Fibroblast of villous mesenchyme (primary cell): ENCODE measurements at regions not wholly inside any gene's neighbourhood (a gene's known extent, or its start where the extent isn't known, plus 50 kb on each side); places are given as distances from the start of the nearest gene placed in this dataset.

Experiments
- DNase-seq: peaks from one replicate; pipeline ENCODE4 v3.0.0-alpha.2; 2010; ENCODE audit warnings: low read depth
- H3K4me3 ChIP-seq: 2 replicates; pipeline ENCODE4 v1.5.1; 2011; ENCODE audit warnings: low read depth, mild to moderate bottlenecking, low read length
- CTCF ChIP-seq: IDR thresholded peaks from 2 replicates; pipeline ENCODE4 v1.5.1; 2012; ENCODE audit warnings: low read depth, mild to moderate bottlenecking, low read length; ENCODE audit not compliant: insufficient read depth

GRCh38 chr4:79609817-79610216 is 201.8 kb upstream of the GK2 start:
- DNase-seq = no peak
- TF ChIP-seq CTCF = no peak
- no peak overlapping the region for H3K4me3 ChIP-seq

GRCh38 chr4:79607979-79608378 is 200.0 kb upstream of the GK2 start:
- no peak overlapping the region for H3K4me3 ChIP-seq
- TF ChIP-seq CTCF = no peak
- no peak for DNase-seq

- TF ChIP-seq CTCF = no peak
- no peak for DNase-seq
- no peak overlapping the region for H3K4me3 ChIP-seq
These were observed 196.1 kb upstream of the GK2 start for GRCh38 chr4:79604152-79604551.

GRCh38 chr4:79603681-79604080 is 195.7 kb upstream of the GK2 start:
- no peak for DNase-seq
- H3K4me3 ChIP-seq = no peak overlapping the region
- no peak for TF ChIP-seq CTCF

- no peak overlapping the region for H3K4me3 ChIP-seq
- TF ChIP-seq CTCF = no peak
- DNase-seq = no peak
These were observed 191.7 kb upstream of the GK2 start for GRCh38 chr4:79599691-79600090.

GRCh38 chr4:79598801-79599200 is 190.8 kb upstream of the GK2 start:
- no peak overlapping the region for H3K4me3 ChIP-seq
- DNase-seq = no peak

GRCh38 chr4:79598214-79598613 is 190.2 kb upstream of the GK2 start:
- TF ChIP-seq CTCF = no peak
- no peak overlapping the region for H3K4me3 ChIP-seq
- no peak for DNase-seq

More at GRCh38 chr4:79598801-79599200, 190.8 kb upstream of the GK2 start:
- no peak for TF ChIP-seq CTCF
